ENCODE measurements at regions not wholly inside any gene's neighbourhood (a gene's known extent, or its start where the extent isn't known, plus 50 kb on each side); places are given as distances from the start of the nearest gene placed in this dataset.

DNA sequence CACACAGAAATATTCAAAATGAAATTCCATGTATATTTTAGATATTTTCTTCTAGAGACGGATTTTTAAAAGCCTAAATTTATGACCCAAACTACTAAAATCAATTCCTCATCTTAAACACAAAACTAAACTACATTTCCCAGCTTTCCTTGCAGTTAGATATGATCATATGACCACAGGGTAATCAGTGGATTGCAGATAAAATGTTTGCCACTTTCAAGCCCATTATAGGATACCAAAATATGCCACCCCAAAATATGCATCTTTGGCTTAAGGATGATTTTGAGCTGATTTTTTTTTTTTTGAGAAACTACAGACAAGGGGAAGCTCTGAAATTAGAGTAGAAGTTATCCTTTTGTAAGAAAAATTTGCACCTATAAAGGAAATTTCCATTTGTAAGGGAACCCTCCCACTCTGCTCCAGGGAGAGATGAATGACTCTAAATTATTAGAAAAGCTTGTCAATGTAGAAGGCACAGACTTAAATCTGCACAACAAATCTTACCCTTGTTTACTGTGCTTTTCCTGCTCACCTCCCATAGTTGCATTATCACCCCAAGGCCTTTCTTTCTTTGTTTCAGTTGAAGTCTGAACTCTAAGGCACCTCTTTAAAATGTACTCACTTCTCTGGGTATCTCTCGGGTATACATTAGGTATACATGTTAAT, 503.0 kb downstream of the PDHA2 start:
- Histone ChIP-seq H3K4me3 (ENCODE audit: low read length) (no peak overlapping the region), H3K79me2 (ENCODE audit: control insufficient read depth, low read length) (no peaks in the 10 kb centered on the region), H4K20me1 (ENCODE audit: control insufficient read depth, insufficient read depth, low read depth, low read length) (no peaks in the 10 kb centered on the region), H3K27ac (ENCODE audit: low read depth, low read length) (no peak overlapping the region), H3K27me3 (ENCODE audit: control insufficient read depth, low read length) (no peaks in the 10 kb centered on the region), H3K36me3 (ENCODE audit: control insufficient read depth, low read length) (no peaks in the 10 kb centered on the region), H3F3A (ENCODE audit: control insufficient read depth, insufficient read depth) (no peaks in the 10 kb centered on the region), H3K9me3 (ENCODE audit: control insufficient read depth, insufficient read depth, low read length) (no peaks in the 10 kb centered on the region), H3K4me1 (ENCODE audit: control insufficient read depth, low read length) (no peaks in the 10 kb centered on the region), H3K9me2 (replicated peaks; ENCODE audit: control insufficient read depth, low read length) (no peaks in the 10 kb centered on the region), H3K4me2 (ENCODE audit: low read length) (no peak overlapping the region)
- TF ChIP-seq EZH2phosphoT487 (IDR thresholded peaks at IDR 0.05; ENCODE audit: borderline replicate concordance, low read length), result no peak
- TF ChIP-seq, protein P1, sequence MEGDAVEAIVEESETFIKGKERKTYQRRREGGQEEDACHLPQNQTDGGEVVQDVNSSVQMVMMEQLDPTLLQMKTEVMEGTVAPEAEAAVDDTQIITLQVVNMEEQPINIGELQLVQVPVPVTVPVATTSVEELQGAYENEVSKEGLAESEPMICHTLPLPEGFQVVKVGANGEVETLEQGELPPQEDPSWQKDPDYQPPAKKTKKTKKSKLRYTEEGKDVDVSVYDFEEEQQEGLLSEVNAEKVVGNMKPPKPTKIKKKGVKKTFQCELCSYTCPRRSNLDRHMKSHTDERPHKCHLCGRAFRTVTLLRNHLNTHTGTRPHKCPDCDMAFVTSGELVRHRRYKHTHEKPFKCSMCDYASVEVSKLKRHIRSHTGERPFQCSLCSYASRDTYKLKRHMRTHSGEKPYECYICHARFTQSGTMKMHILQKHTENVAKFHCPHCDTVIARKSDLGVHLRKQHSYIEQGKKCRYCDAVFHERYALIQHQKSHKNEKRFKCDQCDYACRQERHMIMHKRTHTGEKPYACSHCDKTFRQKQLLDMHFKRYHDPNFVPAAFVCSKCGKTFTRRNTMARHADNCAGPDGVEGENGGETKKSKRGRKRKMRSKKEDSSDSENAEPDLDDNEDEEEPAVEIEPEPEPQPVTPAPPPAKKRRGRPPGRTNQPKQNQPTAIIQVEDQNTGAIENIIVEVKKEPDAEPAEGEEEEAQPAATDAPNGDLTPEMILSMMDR (IDR thresholded peaks at IDR 0.05; ENCODE audit: low read depth, low read length, poor library complexity, severe bottlenecking), result no peak

DNA sequence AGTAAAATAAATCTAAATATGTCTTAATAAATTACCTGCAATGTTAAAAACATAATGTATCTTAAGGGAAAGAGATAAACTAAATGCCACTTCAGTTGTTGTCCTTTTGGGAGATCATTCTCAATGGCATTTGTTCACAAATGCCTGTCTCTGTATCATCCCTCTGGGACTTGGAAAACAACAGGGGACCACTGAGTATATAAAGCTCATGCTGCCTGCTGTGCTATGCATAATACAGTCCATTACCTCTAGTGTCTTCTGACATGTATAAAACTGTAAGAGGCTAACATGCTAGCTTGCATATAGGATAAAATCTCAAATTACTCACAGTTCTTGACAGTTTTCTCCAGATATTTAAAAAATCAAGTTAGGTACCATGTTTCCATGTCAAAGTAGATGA, 503.9 kb downstream of the PDHA2 start:
- H3K27ac ChIP-seq (ENCODE audit: low read depth, low read length), result no peak overlapping the region
- no peaks in the 10 kb centered on the region for H3K9me2 ChIP-seq (replicated peaks; ENCODE audit: control insufficient read depth, low read length)
- no peak overlapping the region for H3K4me3 ChIP-seq (ENCODE audit: low read length)
- TF ChIP-seq, protein P1 (IDR thresholded peaks at IDR 0.05; ENCODE audit: low read depth, low read length, poor library complexity, severe bottlenecking), result no peak
- no peak for TF ChIP-seq EZH2phosphoT487 (IDR thresholded peaks at IDR 0.05; ENCODE audit: borderline replicate concordance, low read length)
- H3K27me3 ChIP-seq (ENCODE audit: control insufficient read depth, low read length), result no peaks in the 10 kb centered on the region
- H3K4me2 ChIP-seq (ENCODE audit: low read length), result no peak overlapping the region
- no peaks in the 10 kb centered on the region for H3K9me3 ChIP-seq (ENCODE audit: control insufficient read depth, insufficient read depth, low read length)
- H3K36me3 ChIP-seq (ENCODE audit: control insufficient read depth, low read length), result no peaks in the 10 kb centered on the region
- no peaks in the 10 kb centered on the region for H3K79me2 ChIP-seq (ENCODE audit: control insufficient read depth, low read length)
- H3F3A ChIP-seq (ENCODE audit: control insufficient read depth, insufficient read depth), result no peaks in the 10 kb centered on the region
- H3K4me1 ChIP-seq (ENCODE audit: control insufficient read depth, low read length), result no peaks in the 10 kb centered on the region
- H4K20me1 ChIP-seq (ENCODE audit: control insufficient read depth, insufficient read depth, low read depth, low read length), result no peaks in the 10 kb centered on the region

DNA sequence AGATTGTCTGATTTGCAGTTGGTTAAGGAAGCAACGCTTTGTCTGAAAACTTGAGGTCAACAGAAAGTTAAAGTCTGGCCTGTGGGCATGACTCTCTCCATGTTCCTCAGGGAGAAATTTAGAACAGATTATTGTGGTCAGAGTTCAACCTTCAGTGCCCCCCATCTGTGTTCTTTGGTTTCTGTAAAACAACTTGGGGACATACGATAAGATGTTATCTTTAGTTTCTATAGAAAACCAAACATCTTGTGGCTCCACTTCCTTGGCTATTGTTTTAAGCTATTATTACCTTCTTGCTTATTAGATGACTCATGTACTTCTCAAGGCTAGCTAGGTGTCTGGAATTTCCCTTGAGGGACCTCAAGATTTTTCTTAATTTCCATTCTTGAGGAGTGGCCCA, 507.7 kb downstream of the PDHA2 start:
- Histone ChIP-seq H3K27ac (ENCODE audit: low read depth, low read length) (no peak overlapping the region), H3F3A (ENCODE audit: control insufficient read depth, insufficient read depth) (no peaks in the 10 kb centered on the region), H3K4me1 (ENCODE audit: control insufficient read depth, low read length) (no peaks in the 10 kb centered on the region), H3K27me3 (ENCODE audit: control insufficient read depth, low read length) (no peaks in the 10 kb centered on the region), H3K36me3 (ENCODE audit: control insufficient read depth, low read length) (no peaks in the 10 kb centered on the region), H4K20me1 (ENCODE audit: control insufficient read depth, insufficient read depth, low read depth, low read length) (no peaks in the 10 kb centered on the region), H3K9me2 (replicated peaks; ENCODE audit: control insufficient read depth, low read length) (no peaks in the 10 kb centered on the region), H3K4me3 (ENCODE audit: low read length) (no peak overlapping the region), H3K9me3 (ENCODE audit: control insufficient read depth, insufficient read depth, low read length) (no peaks in the 10 kb centered on the region), H3K79me2 (ENCODE audit: control insufficient read depth, low read length) (no peaks in the 10 kb centered on the region), H3K4me2 (ENCODE audit: low read length) (no peak overlapping the region)
- TF ChIP-seq, protein P1 (IDR thresholded peaks at IDR 0.05; ENCODE audit: low read depth, low read length, poor library complexity, severe bottlenecking), result no peak
- no peak for TF ChIP-seq EZH2phosphoT487 (IDR thresholded peaks at IDR 0.05; ENCODE audit: borderline replicate concordance, low read length)

Data from DOHH2 (cell line).